NT2/D1 (cell line): ENCODE measurements at regions not wholly inside any gene's neighbourhood (a gene's known extent, or its start where the extent isn't known, plus 50 kb on each side); places are given as distances from the start of the nearest gene placed in this dataset.

Experiments used
- DNase-seq: peaks from one replicate; pipeline ENCODE4 v3.0.0-alpha.2; 2011; ENCODE audit warnings: low read depth, low spot score
- H3K27me3 ChIP-seq: 2 replicates; pipeline ENCODE4 v1.6.0; 2011; ENCODE audit warnings: mild to moderate bottlenecking; ENCODE audit not compliant: insufficient read length, insufficient read depth
- H3K36me3 ChIP-seq: 2 replicates; pipeline ENCODE4 v1.6.1; 2011; ENCODE audit warnings: mild to moderate bottlenecking, low read length, mixed read lengths; ENCODE audit not compliant: insufficient read depth, insufficient read length
- H3K4me1 ChIP-seq: 2 replicates; pipeline ENCODE4 v1.5.1; 2011; ENCODE audit not compliant: insufficient read depth, insufficient read length
- H3K4me3 ChIP-seq: 2 replicates; pipeline ENCODE4 v1.5.1; 2011; ENCODE audit warnings: low read depth; ENCODE audit not compliant: insufficient read length
- H3K9ac ChIP-seq: 2 replicates; pipeline ENCODE4 v1.6.0; 2011; ENCODE audit warnings: low read depth; ENCODE audit not compliant: insufficient read length
- H3K9me3 ChIP-seq: 2 replicates; pipeline ENCODE4 v1.5.1; 2011; ENCODE audit warnings: mild to moderate bottlenecking, low read length; ENCODE audit not compliant: insufficient read depth
- SUZ12 ChIP-seq: IDR thresholded peaks from 2 replicates; pipeline ENCODE4 v1.6.1; 2011; ENCODE audit not compliant: insufficient read length, insufficient read depth; ENCODE audit errors: extremely low read depth
- YY1 ChIP-seq: IDR thresholded peaks from 2 replicates; pipeline ENCODE4 v1.6.1; 2011; ENCODE audit not compliant: insufficient read length, insufficient read depth
- ZNF274 ChIP-seq: IDR thresholded peaks from 2 replicates; pipeline ENCODE4 v1.6.1; 2011; ENCODE audit warnings: mild to moderate bottlenecking, low read depth, low read length

DNA sequence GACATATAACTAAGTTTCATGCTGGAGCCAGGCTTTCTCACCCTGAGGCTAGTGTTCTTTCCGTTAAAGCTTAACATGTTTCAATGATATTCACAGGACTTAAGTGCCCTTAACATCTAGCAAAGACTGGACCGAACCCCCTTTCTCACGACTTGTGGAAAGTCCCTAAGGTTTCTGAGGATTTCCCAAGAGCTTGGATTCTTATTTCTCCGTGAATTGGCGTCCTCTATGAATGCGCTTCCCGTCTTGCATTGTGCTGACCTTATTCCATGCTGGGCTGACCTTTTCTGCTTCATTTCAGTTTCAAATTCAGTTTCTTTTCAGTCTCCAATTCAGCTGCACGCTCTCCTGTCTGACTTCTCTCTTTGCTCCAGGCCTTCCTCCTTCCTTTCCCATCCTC, 206.4 kb downstream of the HS3ST3A1 start:
- no peaks in the 10 kb centered on the region for H3K36me3 ChIP-seq
- TF ChIP-seq SUZ12 (no peak), YY1 (no peak), ZNF274 (no peak)
- no peak for DNase-seq

DNA sequence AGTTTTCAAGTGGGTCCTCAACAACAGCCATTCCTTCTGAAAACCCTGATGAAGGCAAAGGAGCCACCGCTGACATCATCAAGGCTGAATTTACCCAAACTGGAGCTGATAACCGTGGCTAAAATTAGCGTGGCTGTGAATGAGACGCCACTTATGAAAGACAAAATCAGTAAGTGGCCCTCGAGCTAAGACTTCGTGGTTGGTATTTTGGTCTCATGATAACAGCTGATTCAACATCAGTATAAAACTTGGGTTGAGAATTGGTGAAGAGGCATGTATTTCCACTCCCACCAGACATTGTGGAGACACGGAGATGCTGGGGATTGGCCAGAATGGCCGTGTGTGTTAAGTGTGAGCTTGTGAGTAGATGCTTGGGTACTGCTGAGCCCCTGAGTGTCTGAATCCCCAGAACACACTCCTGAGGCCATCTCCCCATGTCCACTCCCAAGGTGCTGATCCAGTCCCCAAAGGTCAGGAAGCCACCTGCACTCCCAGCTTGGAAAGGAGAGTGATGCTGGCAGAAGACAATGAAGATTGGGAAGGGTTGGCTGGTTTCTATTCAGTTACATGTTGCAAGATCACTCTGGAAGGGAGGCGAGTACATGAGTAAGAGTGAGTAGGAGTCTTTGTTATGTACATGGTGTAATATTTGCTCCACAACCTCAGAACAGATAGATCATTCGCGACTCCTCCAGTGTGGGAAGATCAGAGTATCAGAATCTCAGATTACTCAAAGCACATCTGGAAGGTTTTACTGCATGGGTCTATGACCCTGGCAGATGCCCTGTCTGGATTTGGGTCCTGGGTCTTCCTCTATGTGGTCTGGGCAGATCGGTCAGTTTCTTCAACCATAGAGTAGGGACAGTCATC, 207.7 kb downstream of the HS3ST3A1 start:
- no peaks in the 10 kb centered on the region for H3K9me3 ChIP-seq
- H3K4me3 ChIP-seq: no peak overlapping the region
- DNase-seq: no peak
- no peaks in the 10 kb centered on the region for H3K27me3 ChIP-seq
- no peak for TF ChIP-seq SUZ12
- no peak for TF ChIP-seq YY1
- no peak for TF ChIP-seq ZNF274
- no peaks in the 10 kb centered on the region for H3K36me3 ChIP-seq
- H3K9ac ChIP-seq: no peak overlapping the region
- H3K4me1 ChIP-seq: no peaks in the 10 kb centered on the region

More for the DNA sequence above, 206.4 kb downstream of the HS3ST3A1 start:
- Histone ChIP-seq H3K4me1 (no peaks in the 10 kb centered on the region), H3K9ac (no peak overlapping the region), H3K27me3 (no peaks in the 10 kb centered on the region), H3K9me3 (no peaks in the 10 kb centered on the region), H3K4me3 (no peak overlapping the region)

DNA sequence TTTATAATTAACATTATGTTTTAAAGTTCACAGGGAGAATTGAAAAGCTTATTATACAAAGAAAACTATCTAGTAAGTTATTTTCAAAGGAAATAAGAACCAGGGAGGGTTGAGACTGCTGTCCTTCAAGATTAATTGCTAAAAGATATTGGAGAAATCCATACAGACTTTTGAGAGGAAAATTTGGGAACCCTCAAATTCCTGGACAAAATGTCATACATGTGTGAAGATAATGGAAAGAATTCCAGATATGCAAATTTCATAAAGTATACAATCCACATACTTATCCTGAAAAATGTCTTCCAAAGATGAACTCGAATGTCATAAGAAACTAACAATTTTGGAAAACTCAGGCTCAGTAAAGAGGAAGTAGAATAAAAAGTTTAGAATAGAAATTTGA, 213.8 kb downstream of the HS3ST3A1 start:
- Histone ChIP-seq H3K4me3 (no peak overlapping the region), H3K4me1 (no peaks in the 10 kb centered on the region), H3K27me3 (no peaks in the 10 kb centered on the region), H3K9me3 (no peaks in the 10 kb centered on the region), H3K9ac (no peak overlapping the region), H3K36me3 (no peaks in the 10 kb centered on the region)
- no peak for TF ChIP-seq YY1
- no peak for TF ChIP-seq SUZ12
- TF ChIP-seq ZNF274: no peak
- DNase-seq: no peak

DNA sequence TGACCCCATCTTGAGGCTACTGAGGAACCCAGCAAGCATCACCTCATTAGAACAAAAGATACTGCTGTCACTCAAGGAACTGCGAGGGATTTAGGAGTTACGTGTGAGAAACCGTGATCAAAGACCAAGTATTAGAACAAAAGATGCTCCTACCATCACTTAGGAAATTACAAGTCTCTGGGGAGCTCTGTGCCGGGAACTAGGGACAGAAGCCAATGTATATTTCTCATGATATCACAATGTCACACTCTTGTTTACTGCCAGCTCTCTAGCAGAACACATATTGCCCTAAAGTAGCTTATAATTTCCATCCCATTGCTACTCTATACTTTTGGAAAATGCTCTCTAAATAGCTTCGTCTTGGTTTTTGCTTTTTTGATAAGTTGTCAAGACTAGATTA, 214.5 kb downstream of the HS3ST3A1 start:
- H3K9me3 ChIP-seq: no peaks in the 10 kb centered on the region
- no peak overlapping the region for H3K4me3 ChIP-seq
- no peak for TF ChIP-seq YY1
- no peak for TF ChIP-seq SUZ12
- no peak for TF ChIP-seq ZNF274
- no peaks in the 10 kb centered on the region for H3K4me1 ChIP-seq
- no peaks in the 10 kb centered on the region for H3K27me3 ChIP-seq
- DNase-seq: no peak
- H3K36me3 ChIP-seq: no peaks in the 10 kb centered on the region
- no peak overlapping the region for H3K9ac ChIP-seq

DNA sequence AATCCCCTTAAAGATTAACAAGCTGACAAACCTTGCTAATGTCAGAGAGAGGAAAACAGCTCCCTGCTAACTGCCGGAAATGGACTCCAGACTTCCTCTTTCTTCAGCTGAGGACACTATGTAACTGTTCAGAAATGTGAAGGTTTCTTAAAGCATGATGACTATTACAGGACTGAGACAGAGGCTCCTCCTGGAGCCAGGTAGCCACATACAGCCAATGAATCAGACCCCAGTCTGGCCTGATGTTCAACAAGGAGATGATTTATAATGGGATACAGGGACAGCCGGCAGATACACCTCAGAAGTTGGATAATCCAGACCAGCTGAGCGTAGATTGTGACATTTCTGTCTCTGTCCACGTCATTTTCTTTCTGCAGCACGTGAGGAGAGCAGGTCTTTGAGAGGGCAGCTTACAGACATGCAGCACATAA, 216.2 kb downstream of the HS3ST3A1 start:
- no peak for TF ChIP-seq YY1
- TF ChIP-seq SUZ12: no peak
- no peak for TF ChIP-seq ZNF274
- Histone ChIP-seq H3K4me3 (no peak overlapping the region), H3K27me3 (no peaks in the 10 kb centered on the region), H3K36me3 (no peaks in the 10 kb centered on the region), H3K9ac (no peak overlapping the region), H3K9me3 (no peaks in the 10 kb centered on the region), H3K4me1 (no peaks in the 10 kb centered on the region)
- no peak for DNase-seq

DNA sequence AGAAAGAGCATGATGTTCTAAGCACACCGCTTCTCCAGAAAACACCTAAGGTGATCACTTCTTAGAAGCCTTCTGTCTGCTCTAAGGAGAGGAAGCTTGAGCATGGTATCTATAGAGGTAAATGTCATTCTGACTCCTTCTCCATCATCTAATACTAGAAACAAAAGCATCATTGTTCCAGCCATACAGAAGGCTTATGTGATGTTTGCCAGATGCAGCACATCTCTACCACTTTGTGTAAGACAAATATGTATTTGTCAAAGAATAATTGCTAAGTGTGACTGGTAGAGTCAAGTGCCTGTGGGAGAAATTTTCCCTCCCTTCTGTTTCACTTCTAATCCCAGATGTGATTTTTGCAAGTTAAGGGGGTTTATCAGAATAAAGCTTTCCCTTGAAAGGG, 217.1 kb downstream of the HS3ST3A1 start:
- H3K4me1 ChIP-seq: no peaks in the 10 kb centered on the region
- H3K27me3 ChIP-seq: no peaks in the 10 kb centered on the region
- H3K9ac ChIP-seq: no peak overlapping the region
- no peak overlapping the region for H3K4me3 ChIP-seq
- TF ChIP-seq YY1: no peak
- no peak for TF ChIP-seq ZNF274
- TF ChIP-seq SUZ12: no peak
- H3K36me3 ChIP-seq: no peaks in the 10 kb centered on the region
- DNase-seq: no peak
- H3K9me3 ChIP-seq: no peaks in the 10 kb centered on the region

DNA sequence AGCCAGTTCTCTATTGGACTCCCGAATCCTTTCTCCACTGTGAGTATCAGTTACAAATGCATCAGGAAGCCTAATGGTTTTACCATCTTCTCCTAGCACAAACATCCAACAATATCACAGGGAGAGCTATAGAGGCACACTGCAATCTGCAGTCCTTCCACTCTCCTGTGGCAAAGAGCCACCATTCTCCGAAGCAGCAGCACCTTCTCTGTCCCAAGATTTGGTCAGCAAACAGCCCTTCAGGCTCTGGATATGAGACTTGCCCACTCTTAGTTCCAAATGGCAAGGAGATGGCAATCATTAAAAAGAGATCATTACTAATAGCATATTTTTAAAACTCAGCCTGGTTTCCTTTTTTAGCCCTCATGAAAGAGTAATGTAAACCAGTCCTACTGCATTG, 223.4 kb downstream of the HS3ST3A1 start:
- DNase-seq: no peak
- no peaks in the 10 kb centered on the region for H3K36me3 ChIP-seq
- no peaks in the 10 kb centered on the region for H3K27me3 ChIP-seq
- H3K9ac ChIP-seq: no peak overlapping the region
- H3K4me1 ChIP-seq: no peaks in the 10 kb centered on the region
- H3K4me3 ChIP-seq: no peak overlapping the region
- TF ChIP-seq YY1: no peak
- no peak for TF ChIP-seq ZNF274
- TF ChIP-seq SUZ12: no peak
- no peaks in the 10 kb centered on the region for H3K9me3 ChIP-seq
